Small intestine (tissue), 7 donors: ENCODE measurements at regions not wholly inside any gene's neighbourhood (a gene's known extent, or its start where the extent isn't known, plus 50 kb on each side); places are given as distances from the start of the nearest gene placed in this dataset.

Source experiments
- DNase-seq, 2 donors: peaks; one replicate each; pipeline versions ENCODE4 v3.0.0 to v3.0.0-alpha.2; 2013
- FAIRE-seq: peaks from 2 replicates; lab custom pipeline; 2012; peaks lifted over from hg19 to GRCh38; lab: Jason Lieb, UNC
- H3K27ac ChIP-seq, 3 donors: one replicate each; pipeline ENCODE4 v1.5.1; 2013; ENCODE audit warnings: low read length in 2 of 3, mild to moderate bottlenecking in 2 of 3, control low read depth in 1 of 3, inconsistent platforms in 1 of 3, low read depth in 1 of 3, moderate library complexity in 1 of 3
- H3K27me3 ChIP-seq, 3 donors: one replicate each; pipeline ENCODE4 v1.6.1; 2013; ENCODE audit warnings: low read length in 3 of 3, inconsistent platforms in 1 of 3; ENCODE audit not compliant: control insufficient read depth in 3 of 3, insufficient read depth in 3 of 3
- H3K36me3 ChIP-seq, 3 donors: one replicate each; pipeline ENCODE4 v1.6.1; 2013; ENCODE audit warnings: low read length in 3 of 3, inconsistent platforms in 1 of 3, low read depth in 1 of 3, mild to moderate bottlenecking in 1 of 3, moderate library complexity in 1 of 3; ENCODE audit not compliant: control insufficient read depth in 3 of 3, insufficient read depth in 2 of 3
- H3K4me1 ChIP-seq, 3 donors: one replicate each; pipeline ENCODE4 v1.6.1; 2013; ENCODE audit warnings: low read length in 2 of 3, inconsistent platforms in 1 of 3, low read depth in 1 of 3, mild to moderate bottlenecking in 1 of 3, moderate library complexity in 1 of 3; ENCODE audit not compliant: control insufficient read depth in 3 of 3, insufficient read depth in 2 of 3
- H3K4me3 ChIP-seq, 3 donors: one replicate each; pipeline ENCODE4 v1.5.1; 2013; ENCODE audit warnings: low read length in 3 of 3, control low read depth in 1 of 3, inconsistent platforms in 1 of 3, low read depth in 1 of 3, mild to moderate bottlenecking in 1 of 3, moderate library complexity in 1 of 3
- H3K9me3 ChIP-seq, 2 donors: one replicate each; pipeline ENCODE4 v1.6.1; 2013; ENCODE audit warnings: low read depth in 1 of 2, low read length in 1 of 2; ENCODE audit not compliant: control insufficient read depth in 2 of 2, insufficient read depth in 1 of 2
- WGBS, 3 donors: extraction: QIAGEN DNeasy Blood & Tissue Kit; methylation state at CpG; one replicate each; pipeline ENCODE4 v1.1.7; 2013; 5-methylcytosine and 5-hydroxymethylcytosine counted together
- donor health status: healthy with polysubstance abuse.
- donor health status: control.
- donor health status: control.
- donor health status: Bipolar disorder and iron deficiency.
- donor health status: healthy.

DNA sequence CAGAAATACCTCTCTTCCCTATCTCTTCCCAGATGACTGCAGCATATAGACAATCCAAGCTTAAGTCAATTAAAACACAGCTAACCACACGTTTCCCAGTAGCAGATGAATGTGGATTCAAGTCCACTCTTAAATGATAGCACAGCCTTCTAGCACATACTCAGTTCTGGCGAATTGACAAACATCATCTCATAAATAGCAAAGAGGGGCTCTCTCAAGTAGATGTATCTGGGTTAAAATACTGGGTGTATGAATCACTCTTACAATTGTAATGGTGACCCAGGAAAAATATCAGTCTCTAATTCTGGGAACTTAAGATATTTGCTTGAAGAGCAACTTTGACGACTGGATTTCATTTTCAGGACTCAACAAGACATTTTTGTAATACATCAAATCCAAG is 67.0 kb upstream of the HAPLN1 start:
- no peaks in the 10 kb centered on the region for H3K27me3 ChIP-seq
- H3K4me1 ChIP-seq = no peaks in the 10 kb centered on the region
- H3K36me3 ChIP-seq = no peaks in the 10 kb centered on the region
- WGBS, 3 donors = 64 to 69% (median 66%) methylated on average over 3 of the region's 3 CpGs
- H3K9me3 ChIP-seq = no peaks in the 10 kb centered on the region
- FAIRE-seq = no peak
- H3K27ac ChIP-seq = no peak overlapping the region
- no peak for DNase-seq
- H3K4me3 ChIP-seq = no peak overlapping the region

DNA sequence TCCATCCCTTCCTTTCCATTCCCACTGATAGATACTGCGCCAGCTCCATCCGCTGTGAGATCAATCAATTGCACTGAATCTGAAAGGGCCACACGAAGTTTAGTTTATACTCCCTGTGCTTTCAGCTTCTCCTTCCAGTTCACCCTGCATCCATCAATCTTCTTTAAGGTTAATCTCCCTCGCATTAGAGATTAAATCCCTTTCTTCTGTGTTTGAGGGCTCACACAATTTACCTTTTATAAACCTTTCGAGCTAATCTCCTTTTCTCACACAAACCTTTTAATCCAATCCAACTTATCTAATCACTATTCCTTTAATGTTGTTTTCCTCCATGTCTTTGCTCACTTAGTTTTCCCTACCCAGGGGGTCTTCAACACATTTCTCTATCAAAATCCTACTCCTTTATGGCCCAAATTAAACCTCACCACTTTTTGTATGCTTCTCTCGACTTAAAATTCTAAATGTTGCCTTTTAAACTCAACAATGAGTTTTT is 64.6 kb upstream of the HAPLN1 start:
- FAIRE-seq = no peak
- H3K36me3 ChIP-seq = no peaks in the 10 kb centered on the region
- H3K9me3 ChIP-seq = no peaks in the 10 kb centered on the region
- H3K4me3 ChIP-seq = no peak overlapping the region
- DNase-seq = no peak
- 64 to 74% (median 70%) methylated on average over 6 of the region's 6 CpGs for WGBS, 3 donors
- no peaks in the 10 kb centered on the region for H3K4me1 ChIP-seq
- H3K27ac ChIP-seq = no peak overlapping the region
- H3K27me3 ChIP-seq = no peaks in the 10 kb centered on the region

DNA sequence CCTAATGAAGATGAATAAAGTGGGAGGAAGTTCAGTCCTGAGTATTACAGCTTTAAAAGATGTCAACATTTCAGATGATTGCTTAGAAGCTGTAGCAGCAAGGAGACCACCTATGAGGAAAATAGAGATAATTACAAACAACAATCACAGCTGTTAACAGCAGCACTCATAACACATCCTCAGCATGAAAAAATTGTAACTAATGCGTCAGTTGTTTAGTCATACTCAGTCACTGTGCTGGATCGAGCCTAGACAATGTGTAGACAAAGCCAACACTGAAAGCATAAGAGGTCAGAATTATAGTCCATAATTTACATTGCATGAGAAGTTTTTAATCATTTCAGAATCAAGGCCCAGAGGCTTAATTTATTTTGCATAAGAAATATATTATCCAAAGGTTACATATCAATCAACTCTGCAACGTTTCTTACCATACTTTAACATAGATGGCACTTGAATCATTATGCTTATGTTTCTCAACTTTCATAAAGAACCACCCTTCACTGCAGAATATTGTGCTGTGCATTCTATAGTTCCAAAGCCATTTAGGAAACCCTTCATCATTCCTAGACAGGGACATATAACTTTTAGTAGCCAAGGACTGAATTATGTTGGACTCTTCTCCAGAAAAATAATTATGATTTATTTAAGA is 60.2 kb upstream of the HAPLN1 start:
- FAIRE-seq (no peak), DNase-seq (no peak)
- no peaks in the 10 kb centered on the region for H3K27me3 ChIP-seq
- H3K36me3 ChIP-seq = no peaks in the 10 kb centered on the region
- no peak overlapping the region for H3K4me3 ChIP-seq
- H3K27ac ChIP-seq = no peak overlapping the region
- WGBS, 3 donors = 66 to 76% (median 71%) methylated on average over 3 of the region's 3 CpGs
- no peaks in the 10 kb centered on the region for H3K9me3 ChIP-seq
- peaks cover 0 to 4% (median 2%) of the 10 kb centered on the region in 3 donors for H3K4me1 ChIP-seq

DNA sequence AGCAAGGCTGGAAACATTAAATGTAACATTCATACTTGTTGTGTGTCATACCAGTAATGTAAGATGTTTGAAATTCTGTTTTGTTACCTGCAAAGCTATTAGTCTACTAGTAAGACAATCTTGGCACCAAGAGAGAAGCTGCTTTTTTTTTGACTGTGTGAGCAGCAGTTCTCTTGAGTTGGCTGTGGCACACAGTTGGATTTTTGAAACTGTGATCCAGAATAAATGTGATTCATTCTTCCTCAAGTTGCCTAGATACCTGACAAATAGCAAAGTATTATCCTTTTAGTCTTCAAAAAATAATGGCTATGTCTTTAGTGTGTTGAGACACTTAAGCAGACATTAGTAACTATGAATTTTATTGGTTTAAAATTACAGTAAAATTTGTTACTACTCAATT is 57.2 kb upstream of the HAPLN1 start:
- Histone ChIP-seq H3K36me3 (no peaks in the 10 kb centered on the region), H3K4me3 (no peak overlapping the region), H3K4me1 (peaks cover 0 to 4% (median 2%) of the 10 kb centered on the region in 3 donors), H3K27me3 (no peaks in the 10 kb centered on the region), H3K9me3 (peaks cover 0 to 8% of the 10 kb centered on the region in 2 donors), H3K27ac (no peak overlapping the region)
- FAIRE-seq (no peak), DNase-seq (no peak)

DNA sequence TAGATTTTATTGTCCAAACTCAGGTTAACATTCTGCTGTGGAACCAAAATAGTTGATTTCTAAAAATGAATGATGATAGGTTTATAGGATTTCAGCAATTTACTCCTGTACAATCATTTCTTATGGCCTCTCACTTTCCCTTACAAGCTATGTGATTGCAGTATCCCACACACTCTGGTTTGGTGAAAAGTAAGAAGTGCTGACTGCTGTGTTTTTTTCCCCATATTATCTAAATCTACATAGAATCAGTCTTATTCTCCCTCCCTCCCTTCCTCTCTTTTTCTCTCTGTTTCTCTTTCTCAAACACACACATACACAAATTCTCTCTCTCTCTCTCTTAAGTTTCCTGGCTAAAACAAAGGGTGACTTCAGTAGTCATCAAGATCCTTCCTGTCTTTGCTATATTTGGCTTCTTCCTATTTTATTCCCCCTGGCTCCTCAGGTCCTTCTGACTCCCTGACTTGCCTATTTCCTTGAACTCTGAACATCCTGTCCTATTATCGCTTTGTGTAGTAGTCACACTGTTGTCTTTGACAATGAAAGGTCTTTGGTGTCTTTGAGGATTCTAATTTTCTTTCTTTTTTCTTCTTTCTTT is 55.9 kb upstream of the HAPLN1 start:
- FAIRE-seq (no peak), DNase-seq (no peak)
- Histone ChIP-seq H3K9me3 (peaks cover 0 to 8% of the 10 kb centered on the region in 2 donors), H3K4me1 (peaks cover 0 to 4% (median 2%) of the 10 kb centered on the region in 3 donors), H3K27ac (no peak overlapping the region), H3K4me3 (no peak overlapping the region), H3K27me3 (no peaks in the 10 kb centered on the region), H3K36me3 (no peaks in the 10 kb centered on the region)
- WGBS, 3 donors = 81 to 96% (median 92%) methylated on average over 1 of the region's 1 CpG
